Endodermal cell (in vitro differentiated cells): ENCODE measurements at regions not wholly inside any gene's neighbourhood (a gene's known extent, or its start where the extent isn't known, plus 50 kb on each side); places are given as distances from the start of the nearest gene placed in this dataset.

Source experiments
- DNase-seq: peaks from one replicate; pipeline ENCODE4 v3.0.0-alpha.2; 2017
- H3K27ac ChIP-seq: 2 replicates; pipeline ENCODE4 v1.5.1; 2013; ENCODE audit warnings: mild to moderate bottlenecking, low read depth, low read length, moderate library complexity
- H3K27me3 ChIP-seq: 2 replicates; pipeline ENCODE4 v1.6.1; 2013; ENCODE audit warnings: mild to moderate bottlenecking, low read length, moderate library complexity; ENCODE audit not compliant: insufficient read depth, control insufficient read depth, poor library complexity, severe bottlenecking
- H3K36me3 ChIP-seq: 2 replicates; pipeline ENCODE4 v1.7.0; 2013; ENCODE audit warnings: mild to moderate bottlenecking, low read length, moderate library complexity; ENCODE audit not compliant: control insufficient read depth, insufficient read depth
- H3K4me1 ChIP-seq: one replicate; pipeline ENCODE4 v1.7.0; 2013; ENCODE audit warnings: low read length; ENCODE audit not compliant: control insufficient read depth, insufficient read depth
- H3K4me3 ChIP-seq: 2 replicates; pipeline ENCODE4 v1.5.1; 2013; ENCODE audit warnings: mild to moderate bottlenecking, low read length, moderate library complexity
- H3K9ac ChIP-seq: 2 replicates; pipeline ENCODE4 v1.6.1; 2013; ENCODE audit warnings: mild to moderate bottlenecking, low read length, moderate library complexity; ENCODE audit not compliant: poor library complexity, severe bottlenecking; ENCODE audit errors: extremely low read depth
- H3K9me3 ChIP-seq: 2 replicates; pipeline ENCODE4 v1.6.1; 2013; ENCODE audit warnings: mild to moderate bottlenecking, low read length, moderate library complexity; ENCODE audit not compliant: control insufficient read depth
- H3K27ac Mint-ChIP-seq: 2 replicates; pipeline ENCODE4 v1.8.0; 2020; ENCODE audit warnings: mixed read lengths
- H3K27me3 Mint-ChIP-seq: 2 replicates; pipeline ENCODE4 v1.8.0; 2021; ENCODE audit warnings: mild to moderate bottlenecking, mixed read lengths; ENCODE audit not compliant: insufficient read depth
- H3K36me3 Mint-ChIP-seq: 2 replicates; pipeline ENCODE4 v1.8.0; 2020; ENCODE audit warnings: low read depth, mixed read lengths
- H3K4me1 Mint-ChIP-seq: 2 replicates; pipeline ENCODE4 v1.8.0; 2020; ENCODE audit warnings: mixed read lengths
- H3K4me3 Mint-ChIP-seq: 2 replicates; pipeline ENCODE4 v1.8.0; 2020; ENCODE audit warnings: mild to moderate bottlenecking, moderate library complexity, mixed read lengths
- H3K9me3 Mint-ChIP-seq: 2 replicates; pipeline ENCODE4 v1.8.0; 2020; ENCODE audit warnings: mild to moderate bottlenecking, mixed read lengths
- WGBS, 2 experiments: methylation state at CpG; one replicate each; pipeline versions ENCODE4 v1.1.5 to v1.1.7; 2013; ENCODE audit warnings: missing lambda C conversion rate in 2 of 2, mixed read lengths in 1 of 2; ENCODE audit not compliant: insufficient coverage in 1 of 2, insufficient read length in 1 of 2; 5-methylcytosine and 5-hydroxymethylcytosine counted together
- TF ChIP-seq, protein P1 (sequence below): fragments of 200-600 bp; sonication (generic); conservative IDR thresholded peaks from 2 replicates; pipeline ENCODE4 v1.5.0; 2021; ENCODE audit warnings: antibody characterized with exemption, mild to moderate bottlenecking

DNA sequence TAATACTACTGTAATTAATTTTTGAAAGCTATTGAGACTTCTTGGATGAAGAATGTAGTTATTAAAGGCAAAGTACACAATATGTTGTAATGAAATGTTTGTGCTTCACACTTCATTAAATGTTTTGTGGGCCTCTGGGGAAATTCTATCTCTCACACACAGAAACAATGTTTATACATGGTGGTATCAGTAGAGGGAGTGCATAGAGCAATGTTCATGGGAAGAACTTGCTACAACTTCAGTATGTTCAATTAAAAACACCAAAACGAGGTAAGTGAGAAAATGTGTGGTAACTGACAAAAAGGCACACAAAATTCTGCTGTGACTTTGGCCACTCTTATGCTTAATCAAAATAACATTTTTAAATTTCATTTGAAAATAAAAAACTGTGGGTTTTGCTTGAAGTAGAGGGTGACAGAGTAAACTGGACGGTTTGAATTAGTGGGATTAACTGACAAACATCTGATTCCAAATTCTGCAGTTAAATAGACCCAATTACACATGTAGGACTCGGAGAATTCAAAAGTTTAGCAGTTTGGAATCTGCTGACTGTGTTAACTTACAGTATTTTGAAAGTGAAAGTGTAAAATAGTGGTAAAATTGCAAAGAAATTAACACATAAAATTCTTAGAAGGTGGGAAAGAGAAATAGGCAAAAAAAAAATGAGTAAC, 111.4 kb upstream of the TTC29 start:
- Mint-ChIP-seq H3K4me1 (peaks cover 10% of the 10 kb centered on the region), H3K9me3 (peaks cover 4% of the 10 kb centered on the region), H3K4me3 (no peak overlapping the region), H3K27me3 (no peaks in the 10 kb centered on the region), H3K36me3 (no peaks in the 10 kb centered on the region), H3K27ac (no peak overlapping the region)
- H3K4me3 ChIP-seq: no peak overlapping the region
- DNase-seq: no peak
- no peaks in the 10 kb centered on the region for H3K4me1 ChIP-seq
- 78 to 95% methylated on average over 2 to 3 of the region's 3 CpGs for WGBS, 2 experiments
- TF ChIP-seq, protein P1, sequence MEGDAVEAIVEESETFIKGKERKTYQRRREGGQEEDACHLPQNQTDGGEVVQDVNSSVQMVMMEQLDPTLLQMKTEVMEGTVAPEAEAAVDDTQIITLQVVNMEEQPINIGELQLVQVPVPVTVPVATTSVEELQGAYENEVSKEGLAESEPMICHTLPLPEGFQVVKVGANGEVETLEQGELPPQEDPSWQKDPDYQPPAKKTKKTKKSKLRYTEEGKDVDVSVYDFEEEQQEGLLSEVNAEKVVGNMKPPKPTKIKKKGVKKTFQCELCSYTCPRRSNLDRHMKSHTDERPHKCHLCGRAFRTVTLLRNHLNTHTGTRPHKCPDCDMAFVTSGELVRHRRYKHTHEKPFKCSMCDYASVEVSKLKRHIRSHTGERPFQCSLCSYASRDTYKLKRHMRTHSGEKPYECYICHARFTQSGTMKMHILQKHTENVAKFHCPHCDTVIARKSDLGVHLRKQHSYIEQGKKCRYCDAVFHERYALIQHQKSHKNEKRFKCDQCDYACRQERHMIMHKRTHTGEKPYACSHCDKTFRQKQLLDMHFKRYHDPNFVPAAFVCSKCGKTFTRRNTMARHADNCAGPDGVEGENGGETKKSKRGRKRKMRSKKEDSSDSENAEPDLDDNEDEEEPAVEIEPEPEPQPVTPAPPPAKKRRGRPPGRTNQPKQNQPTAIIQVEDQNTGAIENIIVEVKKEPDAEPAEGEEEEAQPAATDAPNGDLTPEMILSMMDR: no peak
- H3K27me3 ChIP-seq: no peaks in the 10 kb centered on the region
- no peaks in the 10 kb centered on the region for H3K9me3 ChIP-seq
- no peaks in the 10 kb centered on the region for H3K36me3 ChIP-seq
- no peak overlapping the region for H3K27ac ChIP-seq
- H3K9ac ChIP-seq: no peak overlapping the region

DNA sequence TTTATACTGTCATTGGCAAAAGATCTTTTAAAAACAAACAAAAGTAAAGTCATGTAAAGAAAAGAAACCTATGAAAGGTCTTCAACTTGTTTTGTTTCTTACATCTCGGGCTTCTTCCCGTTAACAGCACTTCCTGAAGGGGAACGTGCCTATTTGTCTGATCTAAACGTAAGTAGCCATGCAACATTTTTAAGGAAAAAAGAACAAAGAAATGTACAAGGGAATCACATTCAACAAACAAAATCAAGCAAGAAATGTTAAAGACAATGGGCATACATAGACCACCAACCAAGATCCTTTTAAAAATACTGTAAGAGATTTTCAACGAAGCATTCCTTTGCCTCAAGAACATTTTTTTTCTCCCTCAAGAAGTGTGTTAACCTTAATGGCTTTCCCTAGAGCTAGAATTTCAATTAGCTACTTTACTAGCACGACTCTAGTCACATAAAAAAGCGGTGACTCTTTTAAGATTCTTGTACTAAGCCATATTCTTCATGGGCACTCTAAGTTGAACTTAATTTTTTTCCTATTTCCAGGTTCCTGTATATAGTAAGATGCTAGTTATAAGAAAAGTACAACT, 112.0 kb upstream of the TTC29 start:
- Histone ChIP-seq H3K36me3 (no peaks in the 10 kb centered on the region), H3K27me3 (no peaks in the 10 kb centered on the region), H3K4me3 (no peak overlapping the region), H3K9me3 (no peaks in the 10 kb centered on the region), H3K27ac (no peak overlapping the region), H3K4me1 (no peaks in the 10 kb centered on the region), H3K9ac (no peak overlapping the region)
- DNase-seq: no peak
- H3K27me3 Mint-ChIP-seq: no peaks in the 10 kb centered on the region
- 64 to 70% methylated on average over 6 to 7 of the region's 7 CpGs for WGBS, 2 experiments
- TF ChIP-seq, protein P1: no peak
- no peaks in the 10 kb centered on the region for H3K36me3 Mint-ChIP-seq
- H3K27ac Mint-ChIP-seq: no peak overlapping the region
- peaks cover 14% of the 10 kb centered on the region for H3K4me1 Mint-ChIP-seq
- H3K4me3 Mint-ChIP-seq: no peak overlapping the region
- H3K9me3 Mint-ChIP-seq: no peaks in the 10 kb centered on the region

DNA sequence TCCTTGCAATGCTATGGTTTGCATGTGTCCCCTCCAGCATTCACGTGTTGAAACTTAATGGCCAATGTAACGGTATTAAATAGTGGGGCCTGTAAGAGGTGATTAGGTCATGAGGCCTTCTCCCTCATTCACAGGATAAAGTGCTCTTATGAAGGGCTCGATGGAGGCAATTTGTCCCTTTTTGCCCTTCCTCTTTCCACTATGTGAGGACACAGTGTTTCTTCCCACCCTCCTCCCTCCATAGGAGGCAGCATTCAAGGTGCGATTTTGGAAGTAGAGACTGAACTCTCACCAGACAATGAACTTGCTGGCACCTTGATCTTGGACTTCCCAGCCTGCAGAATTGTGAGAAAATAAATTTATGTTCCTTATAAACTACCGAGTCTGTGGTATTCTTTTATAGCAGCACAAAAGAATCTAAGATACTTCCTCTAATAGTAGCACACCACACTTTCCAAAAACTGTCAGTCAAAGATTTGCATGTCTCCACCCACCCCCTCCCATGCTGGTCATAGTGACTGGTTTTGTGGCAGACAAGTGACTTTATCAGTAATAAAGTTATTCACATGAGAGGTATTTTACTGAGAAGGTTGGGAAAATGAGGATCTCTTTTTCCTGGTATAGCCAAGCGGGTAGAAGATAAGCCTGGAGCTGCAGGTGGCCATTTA, 113.5 kb upstream of the TTC29 start:
- H3K9me3 Mint-ChIP-seq: no peaks in the 10 kb centered on the region
- H3K4me1 ChIP-seq: no peaks in the 10 kb centered on the region
- H3K27ac Mint-ChIP-seq: no peak overlapping the region

More for the DNA sequence above, 113.5 kb upstream of the TTC29 start:
- TF ChIP-seq, protein P1: no peak
- Histone ChIP-seq H3K27ac (no peak overlapping the region), H3K36me3 (no peaks in the 10 kb centered on the region), H3K9me3 (no peaks in the 10 kb centered on the region), H3K4me3 (no peak overlapping the region), H3K9ac (no peak overlapping the region), H3K27me3 (no peaks in the 10 kb centered on the region)
- H3K36me3 Mint-ChIP-seq: no peaks in the 10 kb centered on the region
- no peaks in the 10 kb centered on the region for H3K27me3 Mint-ChIP-seq
- H3K4me3 Mint-ChIP-seq: no peak overlapping the region
- peaks cover 14% of the 10 kb centered on the region for H3K4me1 Mint-ChIP-seq
- 87 to 95% methylated on average over 3 to 6 of the region's 6 CpGs for WGBS, 2 experiments
- DNase-seq: no peak
